ENCODE measurements at regions not wholly inside any gene's neighbourhood (a gene's known extent, or its start where the extent isn't known, plus 50 kb on each side); places are given as distances from the start of the nearest gene placed in this dataset.

DNA sequence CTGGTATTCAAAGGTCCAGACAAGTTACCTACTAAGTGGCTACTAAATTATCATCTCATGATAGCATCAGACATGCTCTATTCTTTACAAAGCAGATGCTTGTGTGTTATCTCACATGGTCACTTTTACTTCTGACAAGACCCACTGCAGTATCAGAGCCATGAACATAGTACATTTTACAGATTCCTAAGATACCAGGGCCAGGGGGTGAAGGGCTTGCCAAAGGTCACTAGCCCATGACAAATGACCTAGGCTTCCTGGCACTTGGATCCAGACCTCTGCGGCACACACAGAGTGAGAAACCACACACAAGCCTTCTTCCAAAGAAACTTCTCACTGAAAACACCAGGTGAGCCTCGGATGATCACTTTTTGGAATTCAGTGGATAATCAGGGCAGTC lies 446.8 kb downstream of the EIPR1 start:
- H3K27me3 ChIP-seq = peaks cover 0 to 5% (median 0%) of the 10 kb centered on the region in 4 donors
- WGBS = 79% methylated on average over 2 of the region's 2 CpGs
- TF ChIP-seq, protein P1, sequence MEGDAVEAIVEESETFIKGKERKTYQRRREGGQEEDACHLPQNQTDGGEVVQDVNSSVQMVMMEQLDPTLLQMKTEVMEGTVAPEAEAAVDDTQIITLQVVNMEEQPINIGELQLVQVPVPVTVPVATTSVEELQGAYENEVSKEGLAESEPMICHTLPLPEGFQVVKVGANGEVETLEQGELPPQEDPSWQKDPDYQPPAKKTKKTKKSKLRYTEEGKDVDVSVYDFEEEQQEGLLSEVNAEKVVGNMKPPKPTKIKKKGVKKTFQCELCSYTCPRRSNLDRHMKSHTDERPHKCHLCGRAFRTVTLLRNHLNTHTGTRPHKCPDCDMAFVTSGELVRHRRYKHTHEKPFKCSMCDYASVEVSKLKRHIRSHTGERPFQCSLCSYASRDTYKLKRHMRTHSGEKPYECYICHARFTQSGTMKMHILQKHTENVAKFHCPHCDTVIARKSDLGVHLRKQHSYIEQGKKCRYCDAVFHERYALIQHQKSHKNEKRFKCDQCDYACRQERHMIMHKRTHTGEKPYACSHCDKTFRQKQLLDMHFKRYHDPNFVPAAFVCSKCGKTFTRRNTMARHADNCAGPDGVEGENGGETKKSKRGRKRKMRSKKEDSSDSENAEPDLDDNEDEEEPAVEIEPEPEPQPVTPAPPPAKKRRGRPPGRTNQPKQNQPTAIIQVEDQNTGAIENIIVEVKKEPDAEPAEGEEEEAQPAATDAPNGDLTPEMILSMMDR (IDR thresholded peaks at IDR 0.05) = no peak
- TF ChIP-seq EP300 (IDR thresholded peaks at IDR 0.05) (no peak), POLR2A (IDR thresholded peaks at IDR 0.05; ENCODE audit: low read depth) (no peak)
- H3K27ac ChIP-seq (replicated peaks in 1 of 4) = no peak overlapping the region
- intact Hi-C loops (cut with DNase I) = no loop called here
- peak; percentile 64 for DNase-seq (ENCODE audit: extremely low spot score)
- no peaks in the 10 kb centered on the region for H3K4me1 ChIP-seq
- H3K4me3 ChIP-seq = no peak overlapping the region
- peaks cover 0 to 18% (median 8%) of the 10 kb centered on the region in 4 donors for H3K9me3 ChIP-seq
- H3K36me3 ChIP-seq = no peaks in the 10 kb centered on the region

DNA sequence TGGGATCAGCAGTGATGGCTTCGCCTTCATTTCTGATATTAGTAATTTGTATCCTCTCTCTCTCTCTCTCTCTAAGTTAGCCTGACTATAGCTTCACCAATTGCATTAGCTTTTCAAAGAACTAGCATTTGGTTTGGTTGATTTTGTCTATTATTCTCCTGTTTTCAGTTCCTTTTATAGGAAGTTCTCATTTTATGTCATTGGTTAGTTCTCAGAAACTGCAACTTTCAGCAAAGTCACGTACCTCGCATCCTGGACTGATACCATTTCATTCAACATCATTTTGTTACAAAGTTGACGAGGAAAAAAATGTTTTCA lies 450.8 kb downstream of the EIPR1 start:
- WGBS = 85% methylated on average over 4 of the region's 4 CpGs
- no peak for DNase-seq (ENCODE audit: extremely low spot score)
- H3K9me3 ChIP-seq = peaks cover 0 to 18% (median 8%) of the 10 kb centered on the region in 4 donors
- TF ChIP-seq POLR2AphosphoS5 (IDR thresholded peaks at IDR 0.05) = no peak
- no peak for TF ChIP-seq EP300 (IDR thresholded peaks at IDR 0.05)
- TF ChIP-seq, protein P1 (IDR thresholded peaks at IDR 0.05) = no peak
- no peak for TF ChIP-seq POLR2A (IDR thresholded peaks at IDR 0.05; ENCODE audit: low read depth)
- no peak overlapping the region for H3K4me3 ChIP-seq
- H3K27me3 ChIP-seq = no peaks in the 10 kb centered on the region
- H3K36me3 ChIP-seq = no peaks in the 10 kb centered on the region
- no peaks in the 10 kb centered on the region for H3K4me1 ChIP-seq
- intact Hi-C loops (cut with DNase I) = no loop called here
- no peak overlapping the region for H3K27ac ChIP-seq (replicated peaks in 1 of 4)

DNA sequence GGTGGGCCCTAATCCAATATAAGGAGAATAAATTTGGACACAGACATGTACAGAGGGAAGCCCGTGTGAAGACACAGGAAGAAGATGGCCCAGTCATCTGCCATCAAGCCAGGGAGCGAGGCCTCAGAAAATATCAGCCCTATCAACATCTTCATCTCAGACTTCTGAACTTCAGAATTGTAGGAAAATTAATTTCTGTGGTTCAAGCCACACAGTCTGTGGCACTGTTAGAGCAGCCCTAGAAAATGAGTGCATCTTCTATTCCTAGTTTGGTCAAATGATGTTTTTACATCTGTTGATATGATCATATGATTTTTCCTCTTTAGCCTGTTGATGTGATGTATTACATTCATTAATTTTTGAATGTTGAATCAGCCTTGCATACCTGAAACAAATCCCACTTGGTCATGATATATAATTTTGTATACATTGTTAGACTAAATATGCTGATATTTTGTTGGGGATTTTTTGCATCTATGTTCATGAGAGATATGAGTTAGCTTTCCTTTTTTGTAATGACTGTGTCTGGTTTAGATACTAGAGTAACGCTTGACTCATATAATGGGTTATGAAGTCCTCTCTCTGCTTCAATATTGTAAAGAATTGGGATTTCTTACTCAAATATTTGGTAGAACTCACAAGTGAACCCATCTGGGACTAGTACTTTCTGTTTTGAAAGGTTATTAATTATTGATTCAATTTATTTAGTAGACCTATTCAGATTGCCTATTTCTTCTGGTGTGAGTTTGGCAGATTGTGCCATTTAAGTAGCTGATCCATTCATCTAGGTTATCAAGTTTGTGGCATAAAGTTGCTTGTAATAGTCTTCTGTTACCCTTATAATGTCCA lies 451.4 kb downstream of the EIPR1 start:
- intact Hi-C loops (cut with DNase I) = no loop called here
- WGBS = 84% methylated on average over 3 of the region's 3 CpGs
- Histone ChIP-seq H3K36me3 (no peaks in the 10 kb centered on the region), H3K27me3 (no peaks in the 10 kb centered on the region), H3K4me1 (no peaks in the 10 kb centered on the region), H3K27ac (replicated peaks in 1 of 4) (no peak overlapping the region), H3K9me3 (peaks cover 0 to 18% (median 8%) of the 10 kb centered on the region in 4 donors), H3K4me3 (no peak overlapping the region)
- no peak for TF ChIP-seq EP300 (IDR thresholded peaks at IDR 0.05)
- DNase-seq (ENCODE audit: extremely low spot score) = no peak

DNA sequence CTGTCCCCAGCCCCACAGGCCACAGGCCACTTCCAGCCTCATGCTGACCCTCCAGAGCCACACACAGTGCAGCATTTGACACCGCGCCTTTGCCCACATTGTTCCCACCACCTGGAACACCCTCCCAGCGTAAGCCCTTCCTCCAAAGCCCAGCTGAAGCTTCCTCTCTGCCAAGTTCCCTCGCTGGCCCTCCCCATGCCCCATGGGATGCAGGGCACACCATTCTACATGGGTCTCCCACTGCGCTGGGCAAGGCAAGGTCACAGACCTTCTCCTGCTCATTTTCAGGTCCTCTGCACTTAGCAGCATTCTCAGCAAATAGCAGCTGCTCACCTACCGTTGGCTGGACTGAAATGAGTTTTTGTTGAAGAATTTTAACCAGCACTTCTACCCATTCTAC lies 455.5 kb downstream of the EIPR1 start:
- no peaks in the 10 kb centered on the region for H3K4me1 ChIP-seq
- H3K36me3 ChIP-seq = no peaks in the 10 kb centered on the region
- no peaks in the 10 kb centered on the region for H3K9me3 ChIP-seq
- 89% methylated on average over 6 of the region's 6 CpGs for WGBS
- H3K27ac ChIP-seq (replicated peaks in 1 of 4) = no peak overlapping the region
- no peak overlapping the region for H3K4me3 ChIP-seq
- peak; percentile 47 for DNase-seq (ENCODE audit: extremely low spot score)
- intact Hi-C loops (cut with DNase I) = no loop called here
- TF ChIP-seq EP300 (IDR thresholded peaks at IDR 0.05) = no peak
- peaks cover 0 to 10% (median 0%) of the 10 kb centered on the region in 4 donors for H3K27me3 ChIP-seq

DNA sequence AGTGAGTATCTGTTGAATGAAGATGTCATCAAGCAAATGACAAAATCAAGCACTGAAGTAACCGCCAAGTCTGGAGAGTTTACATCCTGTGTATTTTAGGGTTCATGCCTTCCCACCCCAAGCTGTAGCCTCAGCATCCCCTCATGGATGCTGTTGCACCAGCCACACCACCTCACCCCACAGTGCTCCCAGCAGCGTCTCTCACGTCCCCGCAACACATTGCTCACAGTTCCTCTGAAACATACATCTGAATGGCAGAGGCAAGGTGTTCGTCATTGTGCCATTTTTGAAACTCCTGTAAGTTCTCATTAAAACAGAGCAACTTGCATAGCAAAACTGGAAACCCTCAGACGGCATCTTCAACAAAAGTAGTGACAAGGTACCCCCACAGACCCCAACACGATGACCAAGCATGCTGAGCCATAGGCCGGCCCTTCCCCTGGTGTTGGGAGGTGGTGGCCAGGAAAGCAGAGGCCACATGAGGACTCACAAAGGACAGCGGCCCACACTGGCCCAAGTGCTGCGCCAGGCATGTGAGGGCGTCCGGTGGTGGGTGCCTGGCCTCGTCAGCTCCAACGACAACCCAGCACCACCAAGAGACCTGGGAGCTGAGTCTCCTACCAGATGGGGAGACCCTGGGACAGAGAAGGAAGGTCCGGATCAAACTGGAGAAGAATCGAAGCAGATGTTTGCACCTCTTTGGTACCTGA lies 456.5 kb downstream of the EIPR1 start:
- peaks cover 0 to 1% (median under 1%) of the 10 kb centered on the region in 4 donors for H3K9me3 ChIP-seq
- TF ChIP-seq POLR2AphosphoS5 (IDR thresholded peaks at IDR 0.05) (no peak), POLR2A (IDR thresholded peaks at IDR 0.05; ENCODE audit: low read depth) (no peak), EP300 (IDR thresholded peaks at IDR 0.05) (no peak)
- TF ChIP-seq, protein P1 (IDR thresholded peaks at IDR 0.05) = no peak
- 92% methylated on average over 15 of the region's 16 CpGs for WGBS
- H3K27me3 ChIP-seq = peaks cover 0 to 10% (median 0%) of the 10 kb centered on the region in 4 donors
- H3K4me3 ChIP-seq = no peak overlapping the region
- DNase-seq (ENCODE audit: extremely low spot score) = peak; percentile 83
- no peak overlapping the region for H3K27ac ChIP-seq (replicated peaks in 1 of 4)
- H3K36me3 ChIP-seq = no peaks in the 10 kb centered on the region
- no peaks in the 10 kb centered on the region for H3K4me1 ChIP-seq
- intact Hi-C loops (cut with DNase I) = no loop called here
